K562 (cell line): ENCODE measurements at regions not wholly inside any gene's neighbourhood (a gene's known extent, or its start where the extent isn't known, plus 50 kb on each side); places are given as distances from the start of the nearest gene placed in this dataset.

ENCODE experiments used
- MCM5 ChIP-seq: fragments of 450-650 bp; IDR thresholded peaks from 2 replicates; pipeline ENCODE4 v1.6.1; 2016; ENCODE audit warnings: low read depth
- MYBL2 ChIP-seq, 2 experiments: fragments of 450-650 bp in 1 of 2; sonication (generic) in 1 of 2; formaldehyde crosslinking in 1 of 2; IDR thresholded peaks; 2 replicates each; pipeline versions ENCODE4 v1.6.1 to v1.8.1; 2017 to 2022; ENCODE audit warnings: borderline replicate concordance in 1 of 2, inconsistent platforms in 1 of 2, low read depth in 1 of 2, mild to moderate bottlenecking in 1 of 2, missing genetic modification reagents in 1 of 2, moderate library complexity in 1 of 2
- POLR2G ChIP-seq: fragments of 200-400 bp; formaldehyde crosslinking; IDR thresholded peaks from 2 replicates; pipeline ENCODE4 v1.6.1; 2017; ENCODE audit warnings: low read depth, mild to moderate bottlenecking, antibody characterized with exemption, low read length, moderate library complexity
- RBBP5 ChIP-seq: fragments of 200-600 bp; sonication (generic); IDR thresholded peaks from 2 replicates; pipeline ENCODE4 v1.6.1; 2012; ENCODE audit warnings: borderline replicate concordance, mild to moderate bottlenecking, low read length, control low read depth, inconsistent platforms; ENCODE audit not compliant: insufficient read depth, poor library complexity, severe bottlenecking
- ZNF165 ChIP-seq: fragments of 250-450 bp; sonication (Bioruptor Pico); IDR thresholded peaks from 2 replicates; pipeline ENCODE4 v1.4.0; 2020; ENCODE audit warnings: borderline replicate concordance
- TF ChIP-seq, protein P1 (sequence below): IDR thresholded peaks from 2 replicates; pipeline ENCODE4 v1.6.1; 2011; ENCODE audit not compliant: insufficient read length; ENCODE audit errors: extremely low read depth
- TF ChIP-seq, protein P2 (sequence below): fragments of 450-650 bp; formaldehyde crosslinking; conservative IDR thresholded peaks from 2 replicates; pipeline ENCODE4 v1.4.0; 2022; ENCODE audit warnings: mild to moderate bottlenecking, missing genetic modification characterization
- TF ChIP-seq, protein P3 (sequence below): sonication (generic); formaldehyde crosslinking; IDR thresholded peaks from 2 replicates; pipeline ENCODE4 v1.8.0; 2022; ENCODE audit warnings: mild to moderate bottlenecking, missing genetic modification reagents, borderline replicate concordance
- TF ChIP-seq, protein P4 (sequence below): sonication (generic); formaldehyde crosslinking; IDR thresholded peaks from 2 replicates; pipeline ENCODE4 v1.8.0; 2022; ENCODE audit warnings: mild to moderate bottlenecking, missing genetic modification reagents
- TF ChIP-seq, protein P5 (sequence below): fragments of 450-650 bp; IDR thresholded peaks from 2 replicates; pipeline ENCODE4 v1.6.1; 2016; ENCODE audit warnings: antibody characterized with exemption

DNA sequence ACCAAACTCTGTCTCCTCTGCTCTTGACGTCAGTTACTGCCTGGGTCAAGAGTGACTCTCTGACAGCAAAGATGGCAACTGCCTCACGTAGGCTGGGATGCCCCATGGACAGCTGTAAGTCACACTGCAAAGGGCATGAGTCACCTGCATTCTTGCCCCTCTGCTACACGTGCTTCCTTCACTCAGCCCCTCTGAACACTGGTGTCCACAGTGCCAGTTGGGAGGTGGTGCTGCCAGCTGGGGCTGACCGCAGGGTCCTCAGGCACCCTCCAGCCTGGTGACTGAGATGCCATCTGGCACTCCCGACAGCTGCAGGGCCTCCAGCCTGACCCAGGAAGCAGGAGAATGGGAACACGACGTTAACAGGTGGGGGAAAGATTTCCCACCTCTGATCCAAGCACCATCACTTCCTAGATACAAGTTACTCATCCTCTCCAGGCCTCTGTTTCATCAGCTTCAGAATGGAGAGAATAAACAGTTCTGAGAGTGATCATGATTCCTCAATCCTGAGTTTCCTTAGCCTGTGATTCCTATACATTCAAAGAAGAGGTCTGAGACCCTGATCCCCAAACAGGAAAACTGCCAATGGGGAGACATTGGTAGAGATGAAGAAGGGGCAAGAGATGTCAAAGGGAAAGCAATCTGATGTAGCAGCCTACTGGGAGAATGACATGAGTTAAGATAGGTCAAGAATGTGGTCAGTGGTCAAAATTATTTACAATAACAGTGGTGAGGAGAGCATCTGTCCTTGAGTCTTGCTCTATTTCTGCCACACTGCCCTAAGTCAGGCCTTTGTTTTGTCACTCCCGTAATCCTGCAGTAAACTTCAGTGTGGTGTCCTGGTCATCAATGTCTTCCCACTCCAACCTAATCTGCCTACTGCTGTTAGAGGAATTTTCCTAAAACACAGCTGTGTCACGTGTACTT lies 86.1 kb upstream of the BCL6 start (continued):
- no peak for TF ChIP-seq ZNF165 (CRISPR knock-in tag)
- TF ChIP-seq, protein P1, sequence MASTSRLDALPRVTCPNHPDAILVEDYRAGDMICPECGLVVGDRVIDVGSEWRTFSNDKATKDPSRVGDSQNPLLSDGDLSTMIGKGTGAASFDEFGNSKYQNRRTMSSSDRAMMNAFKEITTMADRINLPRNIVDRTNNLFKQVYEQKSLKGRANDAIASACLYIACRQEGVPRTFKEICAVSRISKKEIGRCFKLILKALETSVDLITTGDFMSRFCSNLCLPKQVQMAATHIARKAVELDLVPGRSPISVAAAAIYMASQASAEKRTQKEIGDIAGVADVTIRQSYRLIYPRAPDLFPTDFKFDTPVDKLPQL = no peak
- no peak for TF ChIP-seq MCM5
- TF ChIP-seq, protein P2, sequence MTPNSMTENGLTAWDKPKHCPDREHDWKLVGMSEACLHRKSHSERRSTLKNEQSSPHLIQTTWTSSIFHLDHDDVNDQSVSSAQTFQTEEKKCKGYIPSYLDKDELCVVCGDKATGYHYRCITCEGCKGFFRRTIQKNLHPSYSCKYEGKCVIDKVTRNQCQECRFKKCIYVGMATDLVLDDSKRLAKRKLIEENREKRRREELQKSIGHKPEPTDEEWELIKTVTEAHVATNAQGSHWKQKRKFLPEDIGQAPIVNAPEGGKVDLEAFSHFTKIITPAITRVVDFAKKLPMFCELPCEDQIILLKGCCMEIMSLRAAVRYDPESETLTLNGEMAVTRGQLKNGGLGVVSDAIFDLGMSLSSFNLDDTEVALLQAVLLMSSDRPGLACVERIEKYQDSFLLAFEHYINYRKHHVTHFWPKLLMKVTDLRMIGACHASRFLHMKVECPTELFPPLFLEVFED (CRISPR knock-in tag) = no peak
- TF ChIP-seq, protein P3, sequence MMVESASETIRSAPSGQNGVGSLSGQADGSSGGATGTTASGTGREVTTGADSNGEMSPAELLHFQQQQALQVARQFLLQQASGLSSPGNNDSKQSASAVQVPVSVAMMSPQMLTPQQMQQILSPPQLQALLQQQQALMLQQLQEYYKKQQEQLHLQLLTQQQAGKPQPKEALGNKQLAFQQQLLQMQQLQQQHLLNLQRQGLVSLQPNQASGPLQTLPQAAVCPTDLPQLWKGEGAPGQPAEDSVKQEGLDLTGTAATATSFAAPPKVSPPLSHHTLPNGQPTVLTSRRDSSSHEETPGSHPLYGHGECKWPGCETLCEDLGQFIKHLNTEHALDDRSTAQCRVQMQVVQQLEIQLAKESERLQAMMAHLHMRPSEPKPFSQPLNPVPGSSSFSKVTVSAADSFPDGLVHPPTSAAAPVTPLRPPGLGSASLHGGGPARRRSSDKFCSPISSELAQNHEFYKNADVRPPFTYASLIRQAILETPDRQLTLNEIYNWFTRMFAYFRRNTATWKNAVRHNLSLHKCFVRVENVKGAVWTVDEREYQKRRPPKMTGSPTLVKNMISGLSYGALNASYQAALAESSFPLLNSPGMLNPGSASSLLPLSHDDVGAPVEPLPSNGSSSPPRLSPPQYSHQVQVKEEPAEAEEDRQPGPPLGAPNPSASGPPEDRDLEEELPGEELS (CRISPR knock-in tag) = no peak
- TF ChIP-seq RBBP5 = no peak
- no peak for TF ChIP-seq POLR2G
- TF ChIP-seq MYBL2 (IDR thresholded peaks at IDR 0.05; ENCODE audit: low read depth) = no peak
- no peak for TF ChIP-seq MYBL2 (CRISPR knock-in tag; IDR thresholded peaks at IDR 0.05; ENCODE audit: borderline replicate concordance)
- TF ChIP-seq, protein P4, sequence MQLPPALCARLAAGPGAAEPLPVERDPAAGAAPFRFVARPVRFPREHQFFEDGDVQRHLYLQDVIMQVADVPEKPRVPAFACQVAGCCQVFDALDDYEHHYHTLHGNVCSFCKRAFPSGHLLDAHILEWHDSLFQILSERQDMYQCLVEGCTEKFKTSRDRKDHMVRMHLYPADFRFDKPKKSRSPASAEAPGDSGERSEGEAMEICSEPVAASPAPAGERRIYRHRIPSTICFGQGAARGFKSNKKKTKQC (CRISPR knock-in tag) = no peak
- TF ChIP-seq, protein P5, sequence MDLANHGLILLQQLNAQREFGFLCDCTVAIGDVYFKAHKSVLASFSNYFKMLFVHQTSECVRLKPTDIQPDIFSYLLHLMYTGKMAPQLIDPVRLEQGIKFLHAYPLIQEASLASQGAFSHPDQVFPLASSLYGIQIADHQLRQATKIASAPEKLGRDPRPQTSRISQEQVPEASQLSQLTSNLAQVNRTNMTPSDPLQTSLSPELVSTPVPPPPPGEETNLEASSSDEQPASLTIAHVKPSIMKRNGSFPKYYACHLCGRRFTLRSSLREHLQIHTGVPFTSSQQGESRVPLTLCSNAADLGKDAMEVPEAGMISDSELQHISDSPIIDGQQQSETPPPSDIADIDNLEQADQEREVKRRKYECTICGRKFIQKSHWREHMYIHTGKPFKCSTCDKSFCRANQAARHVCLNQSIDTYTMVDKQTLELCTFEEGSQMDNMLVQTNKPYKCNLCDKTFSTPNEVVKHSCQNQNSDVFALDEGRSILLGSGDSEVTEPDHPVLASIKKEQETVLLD = no peak
